NCI-H460 (cell line): ENCODE measurements at regions not wholly inside any gene's neighbourhood (a gene's known extent, or its start where the extent isn't known, plus 50 kb on each side); places are given as distances from the start of the nearest gene placed in this dataset.
"Not testable (repeated sequence)": the region's sequence is repeated elsewhere in the genome, so short reads cannot be mapped to it uniquely, and the experiment has no call there.

Source experiments
- DNase-seq: peaks from one replicate; pipeline ENCODE4 v3.0.0-alpha.2; 2016; ENCODE audit warnings: low read depth; ENCODE audit errors: extremely low read depth

GRCh38 chr14:82759656-82760055, 1226.0 kb upstream of the SEL1L start:
- DNase-seq = no peak

- DNase-seq = no peak
These were observed 1232.5 kb upstream of the SEL1L start for GRCh38 chr14:82766123-82766522.

GRCh38 chr14:82766996-82767395, 1233.3 kb upstream of the SEL1L start:
- no peak for DNase-seq

- DNase-seq = no peak
These were observed 1243.3 kb upstream of the SEL1L start for GRCh38 chr14:82776958-82777357.

- no peak for DNase-seq
These were observed 1244.4 kb upstream of the SEL1L start for GRCh38 chr14:82778008-82778590.

- DNase-seq = no peak
These were observed 1244.9 kb upstream of the SEL1L start for GRCh38 chr14:82778601-82779000.

GRCh38 chr14:82779301-82779700, 1245.6 kb upstream of the SEL1L start:
- DNase-seq = no peak

- DNase-seq = no peak
These were observed 1252.3 kb upstream of the SEL1L start for GRCh38 chr14:82785756-82786482.

- DNase-seq = no peak
These were observed 1252.8 kb upstream of the SEL1L start for GRCh38 chr14:82786483-82786880.

GRCh38 chr14:82796086-82796485, 1262.4 kb upstream of the SEL1L start:
- no peak for DNase-seq

- DNase-seq = no peak
These were observed 1264.6 kb upstream of the SEL1L start for GRCh38 chr14:82798276-82798675.

GRCh38 chr14:82805892-82806825, 1272.5 kb upstream of the SEL1L start:
- no peak for DNase-seq

- no peak for DNase-seq
These were observed 1277.6 kb upstream of the SEL1L start for GRCh38 chr14:82811246-82811645.

GRCh38 chr14:82814339-82814738, 1280.7 kb upstream of the SEL1L start:
- not testable (repeated sequence) for DNase-seq

GRCh38 chr14:82830596-82830995, 1296.9 kb upstream of the SEL1L start:
- DNase-seq = no peak

GRCh38 chr14:82836256-82836950, 1302.8 kb upstream of the SEL1L start:
- no peak for DNase-seq

GRCh38 chr14:82837611-82838140, 1304.0 kb upstream of the SEL1L start:
- no peak for DNase-seq

- no peak for DNase-seq
These were observed 1316.9 kb upstream of the SEL1L start for GRCh38 chr14:82850576-82850975.

- DNase-seq = no peak
These were observed 1320.5 kb upstream of the SEL1L start for GRCh38 chr14:82854131-82854530.

- DNase-seq = no peak
These were observed 1321.2 kb upstream of the SEL1L start for GRCh38 chr14:82854901-82855300.
